Astrocyte of the cerebellum (primary cell): ENCODE measurements at regions not wholly inside any gene's neighbourhood (a gene's known extent, or its start where the extent isn't known, plus 50 kb on each side); places are given as distances from the start of the nearest gene placed in this dataset.

Experiments used
- DNase-seq: peaks from one replicate; pipeline ENCODE4 v3.0.0-alpha.2; 2011; ENCODE audit warnings: low read depth
- H3K4me3 ChIP-seq: 2 replicates; pipeline ENCODE4 v1.5.1; 2011; ENCODE audit warnings: mild to moderate bottlenecking, low read depth, low read length, moderate library complexity
- in situ Hi-C: cut with HindIII; loops from 2 replicates; pipeline ENCODE4 v1.10.0; 2017; ENCODE audit warnings: low sequenced_read_pairs
- TF ChIP-seq, protein P1 (sequence below): IDR thresholded peaks from 2 replicates; pipeline ENCODE4 v1.5.1; 2012; ENCODE audit warnings: low read length, low read depth, moderate library complexity, mild to moderate bottlenecking; ENCODE audit errors: missing control alignments

DNA sequence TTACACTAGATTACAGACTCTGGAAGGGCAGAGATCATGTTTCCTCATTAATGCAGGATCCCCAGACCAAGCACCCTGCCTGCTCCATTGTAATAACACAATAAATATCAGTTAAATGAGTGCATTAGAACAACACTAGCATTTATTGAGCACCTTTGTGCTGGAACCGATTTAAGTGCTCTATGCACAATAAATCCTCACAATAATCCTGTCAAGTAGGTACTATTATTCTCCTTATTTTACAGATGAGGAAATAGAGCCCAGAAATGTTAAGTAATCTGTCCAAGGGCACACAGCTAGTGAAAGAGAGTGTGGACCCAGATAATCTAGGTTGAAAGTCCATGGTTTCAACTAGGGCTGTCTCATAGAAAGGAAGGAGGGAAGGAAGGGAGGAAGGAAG is 69.8 kb downstream of the MAP1LC3B2 start:
- in situ Hi-C loops = no loop called here
- TF ChIP-seq, protein P1, sequence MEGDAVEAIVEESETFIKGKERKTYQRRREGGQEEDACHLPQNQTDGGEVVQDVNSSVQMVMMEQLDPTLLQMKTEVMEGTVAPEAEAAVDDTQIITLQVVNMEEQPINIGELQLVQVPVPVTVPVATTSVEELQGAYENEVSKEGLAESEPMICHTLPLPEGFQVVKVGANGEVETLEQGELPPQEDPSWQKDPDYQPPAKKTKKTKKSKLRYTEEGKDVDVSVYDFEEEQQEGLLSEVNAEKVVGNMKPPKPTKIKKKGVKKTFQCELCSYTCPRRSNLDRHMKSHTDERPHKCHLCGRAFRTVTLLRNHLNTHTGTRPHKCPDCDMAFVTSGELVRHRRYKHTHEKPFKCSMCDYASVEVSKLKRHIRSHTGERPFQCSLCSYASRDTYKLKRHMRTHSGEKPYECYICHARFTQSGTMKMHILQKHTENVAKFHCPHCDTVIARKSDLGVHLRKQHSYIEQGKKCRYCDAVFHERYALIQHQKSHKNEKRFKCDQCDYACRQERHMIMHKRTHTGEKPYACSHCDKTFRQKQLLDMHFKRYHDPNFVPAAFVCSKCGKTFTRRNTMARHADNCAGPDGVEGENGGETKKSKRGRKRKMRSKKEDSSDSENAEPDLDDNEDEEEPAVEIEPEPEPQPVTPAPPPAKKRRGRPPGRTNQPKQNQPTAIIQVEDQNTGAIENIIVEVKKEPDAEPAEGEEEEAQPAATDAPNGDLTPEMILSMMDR = no peak
- no peak for DNase-seq
- H3K4me3 ChIP-seq = no peak overlapping the region

DNA sequence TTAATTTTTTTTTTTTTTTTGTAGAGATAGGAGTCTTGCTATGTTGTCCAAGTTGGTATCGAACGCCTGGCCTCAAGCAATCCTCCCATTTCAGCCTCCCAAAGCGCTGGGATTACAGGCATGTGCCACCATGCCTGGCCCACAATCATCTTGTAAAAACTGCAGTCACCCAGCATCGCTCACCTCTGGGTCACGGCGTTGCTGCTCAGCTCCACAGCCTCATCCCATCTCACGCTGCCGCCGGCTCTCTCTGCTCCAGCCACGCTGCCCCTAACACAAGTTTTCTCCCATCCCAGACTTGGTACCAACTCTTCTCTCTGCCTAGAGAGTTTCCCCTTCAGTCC is 69.2 kb downstream of the MAP1LC3B2 start:
- in situ Hi-C loops = no loop called here
- TF ChIP-seq, protein P1 = no peak
- no peak for DNase-seq
- no peak overlapping the region for H3K4me3 ChIP-seq
